IMR-90 (cell line): ENCODE measurements at regions not wholly inside any gene's neighbourhood (a gene's known extent, or its start where the extent isn't known, plus 50 kb on each side); places are given as distances from the start of the nearest gene placed in this dataset.

Experiments
- CEBPB ChIP-seq: IDR thresholded peaks from 2 replicates; pipeline ENCODE4 v1.6.1; 2012; ENCODE audit warnings: low read depth, low read length, improper control_type of control experiment
- CTCF ChIP-seq: conservative IDR thresholded peaks from 2 replicates; pipeline ENCODE4 v1.5.1; 2012; ENCODE audit warnings: mild to moderate bottlenecking, low read depth, low read length, improper control_type of control experiment
- POLR2A ChIP-seq: IDR thresholded peaks from 2 replicates; pipeline ENCODE4 v1.6.1; 2012; ENCODE audit warnings: mild to moderate bottlenecking, low read depth, low read length
- RFX5 ChIP-seq: IDR thresholded peaks from 2 replicates; pipeline ENCODE4 v1.8.0; 2012; ENCODE audit warnings: low read depth, mild to moderate bottlenecking, low read length, moderate library complexity

GRCh38 chr6:43951063-43951755 lies 176.0 kb downstream of the MRPL14 start:
- peak; percentile 47 for TF ChIP-seq CTCF
- TF ChIP-seq POLR2A, result no peak
- TF ChIP-seq RFX5, result no peak
- TF ChIP-seq CEBPB, result no peak
